Esophagus muscularis mucosa (tissue), 3 donors: ENCODE measurements at regions not wholly inside any gene's neighbourhood (a gene's known extent, or its start where the extent isn't known, plus 50 kb on each side); places are given as distances from the start of the nearest gene placed in this dataset.

Experiments used
- CTCF ChIP-seq, 3 experiments: fragments of 200-600 bp in 2 of 3; fragments of 450-650 bp in 1 of 3; sonication (generic) in 2 of 3; IDR thresholded peaks; one replicate each; pipeline ENCODE4 v1.5.1; 2017 to 2019; ENCODE audit warnings: antibody characterized with exemption in 3 of 3, mild to moderate bottlenecking in 2 of 3, moderate library complexity in 1 of 3
- POLR2A ChIP-seq: fragments of 450-650 bp; IDR thresholded peaks from one replicate; pipeline ENCODE4 v1.6.1; 2017; ENCODE audit warnings: antibody characterized with exemption, moderate library complexity, mild to moderate bottlenecking, low read depth
- POLR2AphosphoS5 ChIP-seq, 2 donors: sonication (generic); formaldehyde crosslinking; IDR thresholded peaks; one replicate each; pipeline ENCODE4 v1.6.1; 2017; ENCODE audit warnings: antibody characterized with exemption in 2 of 2

GRCh38 chr13:22162889-22163288 lies 492.0 kb downstream of the FGF9 start:
- no peak for TF ChIP-seq CTCF (IDR thresholded peaks at IDR 0.05)
- TF ChIP-seq POLR2AphosphoS5 (IDR thresholded peaks at IDR 0.05), result no peak
- TF ChIP-seq POLR2A, result no peak
